Right hindlimb (tissue), 1 donor: ENCODE measurements at regions not wholly inside any gene's neighbourhood (a gene's known extent, or its start where the extent isn't known, plus 50 kb on each side); places are given as distances from the start of the nearest gene placed in this dataset.
"Not testable (repeated sequence)": the region's sequence is repeated elsewhere in the genome, so short reads cannot be mapped to it uniquely, and the experiment has no call there.

Experiments used
- DNase-seq: peaks from one replicate; pipeline ENCODE4 v3.0.0-alpha.2; 2018

DNA sequence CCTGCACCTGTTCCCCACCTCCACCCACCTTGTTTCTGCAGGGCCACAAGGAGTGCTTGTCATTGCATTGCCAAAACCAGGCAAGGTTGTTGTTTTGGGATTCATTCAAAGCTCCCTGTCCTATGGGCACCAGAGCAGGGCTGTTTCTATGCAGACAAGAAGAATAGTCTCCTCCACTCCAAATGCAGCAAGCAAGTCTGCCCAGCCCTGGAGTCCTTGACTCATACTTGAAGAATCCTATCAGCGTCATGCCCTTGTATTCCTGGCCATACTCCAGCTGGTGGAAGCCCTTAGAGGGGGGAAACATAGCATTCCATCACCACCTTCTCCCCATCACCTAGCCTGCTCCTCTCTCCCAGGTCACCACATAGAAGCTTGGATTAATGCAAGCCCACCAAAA, 145.3 kb upstream of the ECI2 start:
- no peak for DNase-seq

GRCh38 chr6:4280031-4280430, 144.7 kb upstream of the ECI2 start:
- no peak for DNase-seq

DNA sequence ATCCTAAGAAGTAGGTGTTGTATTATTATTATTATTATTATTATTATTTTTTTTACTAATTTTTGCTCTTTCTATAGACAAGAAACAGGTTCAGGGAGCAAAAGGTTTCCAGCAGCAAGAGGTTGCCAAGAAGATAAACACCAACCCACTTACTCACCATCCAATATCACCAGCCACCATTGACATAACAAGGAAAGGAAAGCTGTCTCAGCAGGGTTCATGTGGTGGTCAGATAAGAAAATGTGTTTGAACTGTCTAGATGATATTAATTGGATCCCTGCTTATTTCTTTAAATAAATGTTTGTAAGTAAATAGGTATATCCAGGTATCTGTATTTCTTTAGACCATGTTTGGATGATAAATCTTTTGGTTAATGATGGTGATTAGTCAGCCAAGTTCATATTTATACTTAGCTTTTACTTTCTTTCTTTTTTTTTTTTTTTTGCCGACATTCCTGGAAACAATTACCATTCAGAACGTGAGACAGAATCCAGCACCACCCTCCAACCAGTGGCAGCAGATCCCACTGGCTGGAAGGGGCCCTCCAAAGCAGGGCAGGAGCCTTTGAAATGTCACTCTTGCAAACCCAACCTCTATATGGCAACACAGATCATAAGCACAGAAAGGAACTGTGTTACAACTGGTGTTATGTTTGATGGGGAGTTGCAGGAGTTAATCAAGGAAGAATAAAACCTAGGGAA, 139.2 kb upstream of the ECI2 start:
- DNase-seq = no peak

GRCh38 chr6:4272996-4273395, 137.6 kb upstream of the ECI2 start:
- DNase-seq = no peak

GRCh38 chr6:4271761-4272470, 136.5 kb upstream of the ECI2 start:
- DNase-seq = no peak

DNA sequence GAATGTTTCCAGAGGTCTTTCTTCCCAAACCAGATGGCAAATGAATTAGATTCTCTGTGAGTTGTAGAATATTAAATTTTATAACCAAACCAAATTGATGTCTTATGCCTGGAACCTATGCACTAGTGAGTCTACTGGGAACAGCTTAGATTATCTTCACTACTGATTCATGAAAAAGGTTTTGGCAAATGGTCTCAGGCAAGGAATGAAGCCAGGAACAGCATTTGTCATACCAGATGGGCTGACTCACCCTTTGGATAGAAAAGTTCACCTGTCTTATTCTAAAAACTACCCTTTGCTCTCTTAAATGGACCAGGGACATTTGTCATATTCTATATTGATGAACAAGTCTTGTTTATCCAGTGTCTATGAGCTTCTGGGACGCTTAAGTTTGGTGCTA, 135.4 kb upstream of the ECI2 start:
- peak; percentile 59 for DNase-seq

DNA sequence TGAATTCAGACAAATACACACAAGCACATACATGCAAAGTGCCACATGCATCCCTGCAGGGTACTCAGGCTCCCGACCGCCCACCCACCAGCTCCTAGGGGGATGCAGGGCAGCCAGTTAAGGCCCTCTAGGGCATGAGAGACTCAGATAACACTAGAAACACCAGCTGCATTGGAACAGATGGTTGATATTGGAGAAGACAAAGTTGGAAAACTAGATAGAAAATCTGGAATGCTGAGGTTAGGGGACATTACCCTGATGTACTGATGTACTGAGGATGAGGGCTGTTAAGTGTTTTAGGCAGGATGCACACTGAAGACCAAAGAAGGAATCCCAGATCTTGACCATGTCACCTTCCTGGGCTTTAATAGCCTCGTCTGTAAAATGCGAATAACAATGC, 134.6 kb upstream of the ECI2 start:
- no peak for DNase-seq

DNA sequence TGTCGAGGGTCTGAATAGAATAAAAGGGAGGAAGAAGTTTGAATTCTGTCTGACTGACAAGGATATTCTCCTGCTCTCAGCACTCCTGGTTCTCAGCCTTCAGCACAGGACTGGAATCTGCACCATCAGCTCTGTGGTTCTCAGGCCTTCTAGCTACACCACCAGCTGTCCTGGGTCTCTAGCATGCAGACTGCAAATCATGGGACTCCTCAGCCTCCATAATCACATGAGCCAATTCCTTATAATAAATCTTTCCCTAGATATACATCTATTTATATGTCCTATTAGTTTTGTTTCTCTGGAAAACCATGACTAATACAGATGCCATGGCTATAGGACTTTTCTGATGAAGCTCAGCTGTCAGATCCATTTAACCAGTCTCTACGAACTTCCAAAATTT, 132.8 kb upstream of the ECI2 start:
- DNase-seq = no peak

GRCh38 chr6:4265740-4266139, 130.4 kb upstream of the ECI2 start:
- DNase-seq = no peak

DNA sequence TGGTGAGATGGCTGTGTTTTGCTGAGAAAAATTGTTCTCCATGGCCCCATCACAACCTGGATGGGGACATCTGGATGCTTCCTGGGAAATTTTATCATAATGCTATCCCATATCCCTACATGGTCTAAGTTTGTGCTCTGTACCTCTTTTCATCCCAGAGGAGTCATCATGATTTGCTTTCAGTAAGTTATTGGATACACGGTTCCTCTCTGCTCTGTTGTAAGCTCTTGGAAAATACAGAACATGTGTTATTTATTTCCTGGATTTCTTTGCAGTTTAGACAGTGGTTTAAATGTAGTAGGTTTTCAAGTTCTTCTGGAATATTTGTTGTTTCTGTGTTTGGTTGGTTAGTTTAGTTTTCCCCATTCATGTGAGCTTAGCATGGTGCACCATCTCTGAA, 129.2 kb upstream of the ECI2 start:
- DNase-seq = no peak

GRCh38 chr6:4264081-4264480, 128.7 kb upstream of the ECI2 start:
- DNase-seq = no peak

GRCh38 chr6:4262526-4262925, 127.2 kb upstream of the ECI2 start:
- peak; percentile 46 for DNase-seq

DNA sequence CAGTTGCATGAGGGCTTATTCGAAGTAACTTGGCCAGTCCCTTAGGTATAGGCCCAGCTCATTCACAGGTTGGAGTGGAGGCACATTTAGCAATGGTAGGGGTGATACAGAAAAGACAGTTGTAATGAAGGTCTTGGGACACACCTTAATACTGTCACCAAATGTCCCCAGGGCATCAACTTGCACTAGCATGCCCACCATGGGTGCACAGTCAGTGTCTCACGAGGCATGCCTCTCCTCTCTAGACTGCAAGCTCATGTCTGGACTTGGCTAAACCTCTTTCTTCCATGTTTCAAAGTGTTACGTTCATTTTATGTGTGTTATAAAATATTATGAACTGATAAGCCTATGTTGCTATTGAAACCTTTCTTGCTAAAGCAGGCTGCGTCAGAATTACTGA, 124.0 kb upstream of the ECI2 start:
- DNase-seq = no peak

DNA sequence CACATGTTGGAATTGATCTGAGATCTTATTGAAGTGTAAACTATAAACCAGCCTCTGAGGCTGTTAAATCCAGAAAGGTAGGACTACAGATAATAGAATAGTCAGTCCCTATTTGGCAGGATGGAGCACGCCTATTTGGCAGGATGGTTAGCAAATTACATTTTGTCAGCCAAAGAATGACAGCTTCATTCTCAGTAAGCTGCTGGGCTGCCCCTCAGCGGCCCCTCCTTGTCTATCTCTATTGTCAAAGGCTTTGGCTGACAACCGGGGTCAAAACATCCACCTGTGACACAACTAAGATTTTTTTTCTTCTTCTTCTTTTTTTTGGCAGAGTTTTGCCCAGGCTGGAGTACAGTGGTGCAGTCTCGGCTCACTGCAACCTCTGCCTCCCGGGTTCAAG, 123.4 kb upstream of the ECI2 start:
- DNase-seq = no peak

GRCh38 chr6:4256969-4257368, 121.6 kb upstream of the ECI2 start:
- no peak for DNase-seq

DNA sequence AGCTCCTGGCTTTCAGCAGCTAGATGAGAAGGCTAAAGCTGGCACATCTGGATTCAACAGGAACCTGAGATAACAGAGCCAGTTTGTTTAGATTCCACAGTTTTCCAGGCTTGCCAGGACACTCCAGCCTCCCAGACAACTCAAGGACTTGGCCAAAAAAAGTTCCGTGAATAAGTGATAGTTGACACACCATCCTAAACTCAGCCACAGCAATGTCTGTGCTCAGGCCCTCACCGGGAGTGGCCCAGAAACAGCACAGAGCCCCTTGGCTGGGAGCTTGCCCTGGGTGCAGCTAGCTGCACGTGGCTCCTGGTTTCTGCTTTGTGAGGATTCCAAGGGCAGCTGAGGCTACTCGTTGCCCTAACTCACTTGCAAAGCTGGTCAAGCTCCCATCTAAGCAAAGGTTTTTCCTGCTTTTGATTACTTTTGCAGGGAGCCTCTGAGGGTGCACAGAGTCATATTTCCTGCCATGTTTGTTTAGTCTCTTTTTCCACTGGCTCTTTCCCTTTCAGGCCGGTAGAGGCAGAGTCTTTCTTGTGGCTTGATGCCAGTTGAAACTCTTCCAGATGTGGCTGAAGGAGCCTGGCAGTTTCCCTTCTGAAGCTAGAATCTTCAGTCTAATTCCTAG, 118.3 kb upstream of the ECI2 start:
- DNase-seq = peak; percentile 75

DNA sequence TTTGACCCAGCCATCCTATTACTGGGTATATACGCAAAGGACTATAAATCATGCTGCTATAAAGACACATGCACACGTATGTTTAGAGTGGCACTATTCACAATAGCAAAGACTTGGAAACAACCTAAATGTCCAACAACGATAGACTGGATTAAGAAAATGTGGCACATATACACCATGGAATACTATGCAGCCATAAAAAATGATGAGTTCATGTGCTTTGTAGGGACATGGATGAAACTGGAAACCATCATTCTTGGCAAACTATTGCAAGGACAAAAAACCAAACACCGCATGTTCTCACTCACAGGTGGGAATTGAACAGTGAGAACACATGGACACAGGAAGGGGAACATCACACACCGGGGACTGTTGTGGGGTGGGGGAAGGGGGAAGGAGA, 117.1 kb upstream of the ECI2 start:
- DNase-seq = not testable (repeated sequence)

DNA sequence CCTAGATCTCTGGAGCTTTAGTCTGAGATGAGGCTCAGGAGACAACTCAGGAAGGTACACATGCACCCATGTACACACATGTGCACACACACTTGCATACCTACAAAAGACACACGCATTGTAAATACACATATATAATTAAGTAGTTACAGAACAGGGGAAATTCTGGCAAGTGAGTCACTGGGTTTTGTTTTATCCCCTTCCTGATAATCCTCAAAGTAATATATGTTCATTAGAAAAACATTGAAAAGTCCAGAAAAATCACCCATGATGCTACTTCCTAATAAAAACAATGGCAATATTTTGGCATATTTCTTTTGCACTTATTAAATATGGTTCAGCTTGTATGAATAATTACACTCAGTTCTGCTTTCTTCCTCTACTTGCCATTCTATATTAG, 115.3 kb upstream of the ECI2 start:
- DNase-seq = no peak

- DNase-seq = not testable (repeated sequence)
Observed at GRCh38 chr6:4243832-4244231, 108.5 kb upstream of the ECI2 start.

GRCh38 chr6:4243237-4243636, 107.9 kb upstream of the ECI2 start:
- DNase-seq = no peak

DNA sequence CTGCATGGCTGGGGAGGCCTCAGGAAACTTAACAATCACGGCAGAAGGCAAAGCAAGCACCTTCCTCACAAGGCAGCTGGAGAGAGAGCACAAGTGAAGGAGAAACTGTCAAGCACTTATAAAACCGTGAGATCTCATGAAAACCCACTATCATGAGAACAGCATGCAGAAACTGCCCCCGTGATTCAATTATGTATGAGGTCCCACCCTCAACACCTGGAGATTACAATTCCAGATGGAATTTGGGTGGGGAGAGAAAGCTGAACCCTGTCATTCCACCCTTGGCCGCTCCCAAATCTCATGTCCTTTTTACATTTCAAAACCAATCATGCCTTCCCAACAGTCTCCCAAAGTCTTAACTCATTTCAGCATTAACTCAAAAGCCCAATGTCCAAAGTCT, 107.2 kb upstream of the ECI2 start:
- DNase-seq = no peak

- DNase-seq = no peak
Observed at GRCh38 chr6:4240148-4240547, 104.8 kb upstream of the ECI2 start.

DNA sequence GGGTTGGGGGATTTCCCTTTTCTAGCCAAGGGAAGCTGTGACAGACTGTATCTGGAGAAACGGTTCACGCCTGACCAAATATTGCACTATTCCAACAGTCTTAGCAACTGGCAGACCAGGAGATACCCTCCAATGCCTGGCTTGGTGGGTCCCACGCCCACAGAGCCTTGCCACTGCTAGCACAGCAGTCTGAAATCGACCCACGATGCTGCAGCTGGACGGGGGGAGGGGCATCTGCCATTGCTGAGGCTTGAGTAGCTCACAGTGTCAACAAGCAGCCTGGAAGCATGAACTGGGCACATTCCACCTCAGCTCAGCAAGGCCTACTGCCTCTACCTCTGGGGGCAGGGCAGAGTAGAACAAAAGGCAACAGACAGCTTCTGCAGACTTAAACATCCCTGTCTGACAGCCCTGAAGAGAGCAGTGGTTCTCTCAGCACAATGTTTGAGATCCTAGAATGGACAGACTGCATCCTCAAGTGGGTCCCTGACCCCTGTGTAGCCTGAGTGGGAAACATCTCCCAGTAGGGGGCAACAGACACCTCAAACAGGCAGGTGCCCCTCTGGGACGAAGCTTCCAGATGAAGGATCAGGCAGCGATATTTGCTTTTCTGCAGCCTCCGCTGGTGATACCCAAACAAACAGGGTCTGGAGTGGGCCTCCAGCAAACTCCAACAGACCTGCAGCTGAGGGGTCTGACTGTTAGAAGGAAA, 89.9 kb upstream of the ECI2 start:
- no peak for DNase-seq
